SJSA1 (cell line): ENCODE measurements at regions not wholly inside any gene's neighbourhood (a gene's known extent, or its start where the extent isn't known, plus 50 kb on each side); places are given as distances from the start of the nearest gene placed in this dataset.
"Not testable (repeated sequence)": the region's sequence is repeated elsewhere in the genome, so short reads cannot be mapped to it uniquely, and the experiment has no call there.

Experiments
- DNase-seq, 2 experiments: peaks; one replicate each; pipeline ENCODE4 v3.0.0-alpha.2; 2015 to 2020; ENCODE audit warnings: low spot score in 2 of 2, low read depth in 1 of 2
- H3K27ac ChIP-seq: fragments of 250-450 bp; sonication (Bioruptor Pico); 2 replicates; pipeline ENCODE4 v1.5.1; 2020; ENCODE audit warnings: mild to moderate bottlenecking, moderate library complexity
- H3K27me3 ChIP-seq: fragments of 250-450 bp; sonication (Bioruptor Pico); replicated peaks from 2 replicates; pipeline ENCODE4 v1.5.1; 2020; ENCODE audit warnings: mild to moderate bottlenecking, moderate library complexity
- H3K36me3 ChIP-seq: fragments of 250-450 bp; sonication (Bioruptor Pico); 2 replicates; pipeline ENCODE4 v1.5.1; 2020; ENCODE audit warnings: mild to moderate bottlenecking
- H3K4me1 ChIP-seq: fragments of 250-450 bp; sonication (Bioruptor Pico); replicated peaks from 2 replicates; pipeline ENCODE4 v1.6.1; 2021; ENCODE audit warnings: mild to moderate bottlenecking
- H3K4me3 ChIP-seq: fragments of 250-450 bp; sonication (Bioruptor Pico); 2 replicates; pipeline ENCODE4 v1.5.1; 2020; ENCODE audit warnings: mild to moderate bottlenecking
- H3K9me3 ChIP-seq: fragments of 250-450 bp; sonication (Bioruptor Pico); replicated peaks from 2 replicates; pipeline ENCODE4 v1.5.1; 2020; ENCODE audit warnings: mild to moderate bottlenecking

DNA sequence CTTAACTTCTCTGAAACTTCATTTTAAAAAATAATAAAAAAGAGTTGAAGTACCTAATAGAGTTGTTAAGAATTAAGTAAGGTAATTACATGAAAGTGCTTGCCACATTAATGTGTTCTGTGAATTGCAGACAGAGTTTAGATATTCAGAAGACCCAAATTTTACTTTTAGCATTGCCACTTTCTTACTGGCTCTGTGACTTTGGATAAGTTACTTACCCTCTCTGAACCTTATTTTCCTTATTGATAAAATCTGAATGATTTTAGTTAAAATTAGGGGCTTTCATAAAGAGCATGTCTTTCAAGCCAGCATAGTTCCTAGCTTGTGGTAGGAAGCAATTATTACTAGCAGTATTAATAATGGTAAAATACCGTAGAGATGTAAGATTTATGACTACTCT, 101.2 kb upstream of the CREB1 start:
- H3K9me3 ChIP-seq = no peaks in the 10 kb centered on the region
- no peaks in the 10 kb centered on the region for H3K27me3 ChIP-seq
- no peak overlapping the region for H3K27ac ChIP-seq
- H3K4me3 ChIP-seq = no peak overlapping the region
- H3K36me3 ChIP-seq = no peaks in the 10 kb centered on the region
- H3K4me1 ChIP-seq = peaks cover 9% of the 10 kb centered on the region
- no peak for DNase-seq

DNA sequence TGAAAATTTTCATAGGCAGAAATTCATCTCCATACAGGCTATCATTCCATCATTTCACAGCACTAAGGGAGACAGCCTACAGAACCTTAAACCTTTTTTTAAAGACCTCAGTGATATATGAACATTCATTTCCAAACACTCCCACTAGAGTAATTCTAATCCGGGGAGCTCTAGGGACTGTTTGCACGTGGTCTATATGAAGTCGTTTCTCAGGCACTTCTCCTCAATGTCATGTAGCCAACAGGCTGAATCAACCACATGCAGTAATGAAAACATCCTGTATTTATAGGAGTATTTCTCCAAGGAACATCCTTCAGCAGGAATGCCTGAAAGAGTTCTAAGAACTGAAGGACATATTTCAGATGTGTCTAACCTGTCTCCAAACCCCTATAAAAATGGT, 97.3 kb upstream of the CREB1 start:
- Histone ChIP-seq H3K36me3 (no peaks in the 10 kb centered on the region), H3K9me3 (no peaks in the 10 kb centered on the region), H3K27ac (no peak overlapping the region), H3K4me3 (no peak overlapping the region), H3K4me1 (no peaks in the 10 kb centered on the region), H3K27me3 (no peaks in the 10 kb centered on the region)
- no peak for DNase-seq

DNA sequence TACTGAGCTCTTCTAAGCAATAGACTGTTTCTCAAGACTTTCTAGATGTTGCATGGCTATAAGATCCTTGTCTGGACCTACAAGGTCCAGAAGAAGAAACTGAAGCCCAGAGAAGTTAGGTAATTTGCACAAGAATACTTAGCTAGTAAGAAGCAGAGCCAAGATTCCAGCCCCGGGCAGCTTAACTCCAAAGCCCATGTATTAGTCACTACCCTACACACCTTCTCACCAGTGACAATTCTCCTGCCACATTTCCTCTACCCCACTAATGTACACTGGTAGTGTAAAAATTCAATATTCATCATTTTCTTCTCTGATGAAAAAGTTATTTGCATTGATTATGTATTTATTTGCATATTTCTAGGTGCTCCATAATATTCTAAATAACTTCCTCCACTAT, 95.5 kb upstream of the CREB1 start:
- Histone ChIP-seq H3K9me3 (no peaks in the 10 kb centered on the region), H3K4me1 (no peaks in the 10 kb centered on the region), H3K27me3 (no peaks in the 10 kb centered on the region), H3K27ac (no peak overlapping the region), H3K4me3 (no peak overlapping the region), H3K36me3 (no peaks in the 10 kb centered on the region)
- no peak for DNase-seq

DNA sequence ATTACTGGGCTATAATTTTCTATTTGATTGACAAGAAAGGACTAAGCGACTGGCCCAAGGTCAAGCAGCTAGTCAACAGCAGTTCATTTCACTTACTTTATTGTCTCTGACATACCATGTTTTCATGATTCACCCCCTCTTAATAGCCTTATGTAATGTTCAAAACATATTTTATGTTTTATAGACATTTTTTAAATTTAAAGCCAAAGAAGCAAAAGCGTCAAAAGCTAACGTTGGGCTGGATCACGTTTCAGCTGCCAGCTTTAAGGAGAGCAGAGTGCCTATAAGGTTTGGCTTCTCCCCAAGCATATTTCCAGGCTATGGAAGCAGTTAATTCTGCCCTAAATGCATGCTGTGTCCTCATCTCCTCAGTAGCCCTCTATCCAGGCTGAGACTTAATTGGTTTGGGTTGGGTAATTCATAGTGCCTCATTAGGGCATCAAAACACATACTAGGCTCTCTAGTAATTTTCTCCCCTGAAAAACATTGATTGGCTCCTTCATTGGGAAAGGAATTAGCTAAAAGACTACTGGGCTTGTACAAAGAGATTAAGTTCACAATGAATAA, 94.8 kb upstream of the CREB1 start:
- Histone ChIP-seq H3K4me1 (no peaks in the 10 kb centered on the region), H3K9me3 (no peaks in the 10 kb centered on the region), H3K4me3 (no peak overlapping the region), H3K36me3 (no peaks in the 10 kb centered on the region), H3K27me3 (no peaks in the 10 kb centered on the region), H3K27ac (no peak overlapping the region)
- DNase-seq = no peak

DNA sequence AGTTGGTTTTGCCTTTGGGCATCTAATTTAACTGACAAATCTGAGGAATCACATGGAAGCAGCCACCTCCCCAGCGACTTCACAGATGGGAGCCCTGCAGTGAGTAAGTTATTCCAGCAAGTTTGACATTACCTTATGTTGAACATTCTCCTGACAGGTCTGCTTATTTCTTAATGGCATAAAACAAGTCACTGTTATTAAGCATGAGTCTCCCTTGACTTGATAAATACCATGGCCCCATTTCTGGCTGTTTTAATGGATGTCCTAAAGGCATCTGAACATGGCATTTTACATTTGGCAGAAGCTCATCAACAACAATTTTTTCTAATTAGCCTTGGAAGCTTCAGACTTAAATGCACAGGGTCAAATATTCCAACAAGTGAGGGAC, 92.6 kb upstream of the CREB1 start:
- no peaks in the 10 kb centered on the region for H3K9me3 ChIP-seq
- no peaks in the 10 kb centered on the region for H3K27me3 ChIP-seq
- H3K36me3 ChIP-seq = no peaks in the 10 kb centered on the region
- no peaks in the 10 kb centered on the region for H3K4me1 ChIP-seq
- no peak overlapping the region for H3K27ac ChIP-seq
- no peak for DNase-seq
- no peak overlapping the region for H3K4me3 ChIP-seq

DNA sequence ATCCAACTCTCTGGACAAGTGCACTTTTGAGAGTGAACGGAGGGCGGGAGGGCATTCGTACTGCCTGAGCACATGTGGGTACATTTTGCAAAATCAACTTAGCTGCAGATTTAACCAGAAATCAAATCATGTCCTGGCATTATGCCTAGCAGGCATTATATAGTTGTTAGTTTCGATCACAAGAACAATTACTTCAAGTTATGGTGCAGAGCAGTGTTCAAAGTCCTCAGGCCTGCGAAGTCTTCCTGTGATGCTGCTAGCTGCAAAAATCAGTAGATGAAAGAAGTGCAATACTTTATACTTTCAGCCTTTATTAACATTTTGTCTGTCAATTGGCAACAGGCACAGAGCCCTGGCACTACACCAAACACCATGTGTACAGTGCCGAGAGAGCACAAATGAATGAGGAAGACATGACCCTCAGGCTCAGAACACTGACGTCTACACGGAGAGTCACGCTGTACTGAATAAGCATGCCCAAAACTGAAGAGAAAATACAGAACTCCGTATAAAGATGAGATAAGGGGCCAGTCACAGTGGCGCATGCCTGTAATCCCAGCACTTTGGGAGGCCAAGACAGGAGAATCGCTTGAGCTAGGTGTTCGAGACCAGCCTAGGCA, 92.1 kb upstream of the CREB1 start:
- no peaks in the 10 kb centered on the region for H3K27me3 ChIP-seq
- no peaks in the 10 kb centered on the region for H3K4me1 ChIP-seq
- H3K9me3 ChIP-seq = no peaks in the 10 kb centered on the region
- no peaks in the 10 kb centered on the region for H3K36me3 ChIP-seq
- no peak overlapping the region for H3K4me3 ChIP-seq
- H3K27ac ChIP-seq = no peak overlapping the region
- DNase-seq = no peak

DNA sequence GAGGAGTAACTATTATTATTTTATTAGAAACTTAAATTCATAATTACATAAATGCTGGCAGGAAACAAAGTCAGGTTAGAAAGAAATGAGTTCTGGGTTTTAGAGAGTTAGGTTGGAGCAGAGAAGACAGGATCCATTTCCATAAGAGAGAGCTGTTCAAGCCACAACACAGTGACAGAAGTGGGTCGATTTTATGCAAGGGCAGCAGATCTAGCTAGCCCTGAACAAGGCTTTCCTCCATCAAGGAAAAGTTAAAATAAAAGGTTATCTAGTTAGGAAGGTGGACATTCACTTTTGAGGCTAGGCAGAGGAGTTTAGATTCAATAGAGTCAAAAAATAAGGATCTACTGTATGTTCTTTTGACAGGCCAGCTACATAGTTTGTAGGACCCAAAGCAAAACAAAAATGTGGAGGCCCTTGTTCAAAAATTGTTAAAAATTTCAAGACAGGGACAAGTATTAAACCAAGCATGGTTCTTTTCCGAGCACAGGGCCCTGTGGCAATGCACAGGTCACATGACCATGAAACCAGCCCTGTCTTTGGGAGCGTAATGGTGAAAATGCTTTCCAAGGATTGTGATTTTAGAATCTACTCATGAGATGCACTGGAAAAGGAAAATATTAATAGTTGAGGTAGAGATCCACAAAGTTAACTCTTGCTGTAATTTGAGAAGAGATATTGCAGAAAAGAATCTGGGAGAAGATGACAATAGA, 91.2 kb upstream of the CREB1 start:
- Histone ChIP-seq H3K4me3 (no peak overlapping the region), H3K4me1 (no peaks in the 10 kb centered on the region), H3K9me3 (no peaks in the 10 kb centered on the region), H3K36me3 (no peaks in the 10 kb centered on the region), H3K27ac (no peak overlapping the region), H3K27me3 (no peaks in the 10 kb centered on the region)
- no peak for DNase-seq

DNA sequence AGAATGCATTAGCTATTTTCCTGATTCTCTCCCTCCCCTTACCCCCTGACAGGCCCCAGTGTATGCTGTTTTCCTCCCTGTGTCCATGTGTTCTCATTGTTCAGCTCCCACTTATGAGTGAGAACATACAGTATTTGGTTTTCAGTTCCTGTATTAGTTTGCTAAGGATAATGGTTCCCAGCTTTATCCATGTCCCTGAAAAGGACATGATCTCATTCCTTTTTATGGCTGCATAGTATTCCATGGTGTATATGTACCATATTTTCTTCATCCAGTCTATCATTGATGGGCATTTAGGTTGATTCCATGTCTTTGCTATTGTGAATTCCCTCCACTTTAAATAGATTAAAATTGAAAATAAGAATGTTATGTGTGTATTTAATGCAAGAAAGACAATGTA, 89.9 kb upstream of the CREB1 start:
- not testable (repeated sequence) for H3K36me3 ChIP-seq, H3K9me3 ChIP-seq, DNase-seq, H3K27ac ChIP-seq, H3K4me1 ChIP-seq, H3K4me3 ChIP-seq, H3K27me3 ChIP-seq

DNA sequence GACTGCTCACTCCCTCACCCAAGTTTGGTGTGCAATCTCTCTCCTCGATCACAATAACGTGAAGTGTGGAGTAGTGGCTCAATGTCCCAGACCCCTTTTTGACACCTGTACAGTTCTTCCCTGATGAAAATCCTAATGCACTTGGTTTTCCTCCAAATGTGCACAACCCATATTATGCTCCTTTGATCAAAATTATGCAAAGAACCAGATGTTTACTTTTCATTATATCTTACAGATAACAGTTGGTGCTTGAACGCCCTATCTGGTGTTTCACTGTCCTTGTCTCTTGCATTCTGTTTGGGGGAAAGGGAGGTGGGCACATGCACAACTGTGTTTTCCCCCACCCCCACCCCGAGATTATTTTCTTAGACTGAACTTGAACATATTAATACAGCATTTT, 85.0 kb upstream of the CREB1 start:
- H3K27me3 ChIP-seq = no peaks in the 10 kb centered on the region
- H3K4me3 ChIP-seq = no peak overlapping the region
- no peak overlapping the region for H3K27ac ChIP-seq
- DNase-seq = no peak
- no peaks in the 10 kb centered on the region for H3K36me3 ChIP-seq
- H3K4me1 ChIP-seq = no peaks in the 10 kb centered on the region
- no peaks in the 10 kb centered on the region for H3K9me3 ChIP-seq

DNA sequence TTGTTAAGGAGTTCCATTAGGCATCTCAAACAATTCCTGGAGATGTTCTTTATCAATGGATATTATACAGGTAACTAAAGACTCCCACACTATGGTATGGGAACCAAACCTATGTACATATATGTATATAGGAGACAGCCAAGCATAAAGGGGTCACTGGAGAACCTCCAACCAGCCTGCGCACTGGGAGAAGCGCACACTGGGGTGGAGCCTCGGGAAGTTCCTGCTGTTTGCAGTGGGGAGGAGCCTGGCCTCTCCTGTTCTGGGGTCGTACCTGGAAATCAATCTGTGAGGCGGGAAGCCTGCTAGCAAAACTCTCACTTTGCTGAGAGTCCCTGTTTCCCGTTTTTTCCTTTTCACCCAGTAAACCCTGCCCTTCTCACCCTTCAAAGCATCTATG, 83.1 kb upstream of the CREB1 start:
- no peak for DNase-seq
- Histone ChIP-seq H3K4me1 (no peaks in the 10 kb centered on the region), H3K27ac (no peak overlapping the region), H3K36me3 (no peaks in the 10 kb centered on the region), H3K4me3 (no peak overlapping the region), H3K27me3 (no peaks in the 10 kb centered on the region), H3K9me3 (no peaks in the 10 kb centered on the region)

DNA sequence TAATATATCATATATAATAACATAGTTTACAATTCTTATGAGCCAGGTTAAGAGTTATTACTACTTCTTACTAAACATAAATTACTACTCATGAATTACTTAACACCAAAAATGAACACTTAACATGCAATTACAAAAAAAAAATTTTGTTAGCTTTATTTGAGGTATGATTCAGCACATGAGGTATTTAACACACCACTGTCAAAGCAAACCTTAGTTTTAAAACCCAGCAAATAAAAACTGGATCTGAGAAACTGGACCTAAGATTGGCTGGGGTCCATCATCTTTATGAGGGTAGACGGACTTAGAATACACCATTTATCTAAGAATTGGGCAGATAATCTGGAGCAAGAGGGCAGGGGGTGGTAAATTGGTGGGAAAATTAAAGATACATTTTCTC, 81.8 kb upstream of the CREB1 start:
- Histone ChIP-seq H3K9me3 (no peaks in the 10 kb centered on the region), H3K4me1 (no peaks in the 10 kb centered on the region), H3K27me3 (no peaks in the 10 kb centered on the region), H3K4me3 (no peak overlapping the region), H3K27ac (no peak overlapping the region), H3K36me3 (no peaks in the 10 kb centered on the region)
- DNase-seq = no peak

DNA sequence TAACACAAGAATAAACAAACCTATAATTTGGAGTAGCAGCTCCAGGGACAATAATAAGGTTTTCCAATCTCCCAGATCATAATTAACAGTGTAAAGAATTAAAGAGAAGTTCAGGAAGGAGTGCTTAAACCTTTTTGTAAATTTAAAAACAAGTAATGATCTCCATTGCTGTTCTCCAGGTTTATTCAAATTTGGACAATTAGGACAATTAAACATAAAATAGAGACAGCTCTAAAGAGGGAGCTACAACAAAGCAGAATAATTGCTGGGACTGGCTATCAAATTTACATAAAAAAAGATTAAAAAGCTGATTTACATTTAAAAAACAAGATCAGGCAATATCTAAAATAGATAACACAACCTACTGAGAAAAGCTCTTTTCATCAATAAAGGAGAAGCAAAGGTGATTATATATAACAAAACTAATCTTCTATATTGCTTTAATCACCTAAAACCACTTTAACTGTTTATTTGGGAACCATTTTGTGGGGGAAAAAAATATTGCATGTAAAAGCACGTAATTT, 80.1 kb upstream of the CREB1 start:
- Histone ChIP-seq H3K27me3 (no peaks in the 10 kb centered on the region), H3K36me3 (no peaks in the 10 kb centered on the region), H3K27ac (no peak overlapping the region), H3K4me3 (no peak overlapping the region), H3K4me1 (no peaks in the 10 kb centered on the region), H3K9me3 (no peaks in the 10 kb centered on the region)
- DNase-seq = no peak

DNA sequence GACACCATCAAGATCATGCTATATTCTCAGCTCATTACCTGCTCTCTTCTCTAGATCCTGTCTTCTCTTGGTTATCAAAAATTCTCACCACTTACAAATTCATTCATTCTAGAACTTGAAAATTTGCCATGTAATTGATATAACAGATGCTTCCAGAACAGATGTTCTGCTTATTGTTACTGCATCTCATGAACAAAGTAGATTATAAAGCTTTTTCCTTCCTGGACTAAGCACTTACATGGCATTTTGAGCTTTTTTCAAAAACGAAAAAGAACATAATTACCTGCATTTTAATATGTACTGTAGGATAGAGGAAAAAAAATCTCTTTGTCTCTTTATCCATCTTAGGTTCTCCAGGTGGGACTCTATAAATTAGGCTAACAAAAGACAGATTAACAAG, 79.6 kb upstream of the CREB1 start:
- H3K27me3 ChIP-seq = no peaks in the 10 kb centered on the region
- no peaks in the 10 kb centered on the region for H3K4me1 ChIP-seq
- DNase-seq = no peak
- no peaks in the 10 kb centered on the region for H3K9me3 ChIP-seq
- no peak overlapping the region for H3K27ac ChIP-seq
- no peaks in the 10 kb centered on the region for H3K36me3 ChIP-seq
- H3K4me3 ChIP-seq = no peak overlapping the region

DNA sequence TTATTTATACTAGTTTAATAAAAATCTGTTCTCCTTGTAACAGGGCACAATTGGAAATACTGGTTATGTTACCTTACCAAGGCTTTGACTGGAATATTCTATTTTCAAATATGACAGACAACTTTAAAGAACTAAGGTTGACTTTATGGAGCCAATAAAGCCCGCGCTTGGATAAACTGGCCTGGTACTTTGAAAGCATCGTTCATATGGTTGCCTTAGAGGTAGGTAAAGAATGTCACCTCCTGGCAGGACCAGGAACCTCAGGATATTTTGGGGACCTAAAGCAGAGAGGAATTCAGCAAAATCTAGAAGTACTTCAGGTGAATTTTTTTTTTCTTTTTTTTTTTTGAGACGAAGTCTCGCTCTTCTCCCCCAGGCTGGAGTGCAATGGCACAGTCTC, 71.2 kb upstream of the CREB1 start:
- DNase-seq = no peak
- Histone ChIP-seq H3K36me3 (no peaks in the 10 kb centered on the region), H3K27ac (no peak overlapping the region), H3K27me3 (no peaks in the 10 kb centered on the region), H3K9me3 (no peaks in the 10 kb centered on the region), H3K4me3 (no peak overlapping the region), H3K4me1 (no peaks in the 10 kb centered on the region)
